ENCODE measurements at regions not wholly inside any gene's neighbourhood (a gene's known extent, or its start where the extent isn't known, plus 50 kb on each side); places are given as distances from the start of the nearest gene placed in this dataset.

- Histone ChIP-seq H3K4me2 (ENCODE audit: low read length) (no peak overlapping the region), H3K9me3 (ENCODE audit: control insufficient read depth in 1 of 2, insufficient read depth in 1 of 2, low read depth in 1 of 2, low read length in 2 of 2) (no peaks in the 10 kb centered on the region), H3K27me3 (ENCODE audit: insufficient read depth, low read length) (no peaks in the 10 kb centered on the region), H3K9ac (ENCODE audit: low read length) (no peak overlapping the region), H3K27ac (ENCODE audit: low read depth, low read length) (no peak overlapping the region), H3K79me2 (ENCODE audit: insufficient read depth, low read length) (no peaks in the 10 kb centered on the region), H3K4me3 (replicated peaks in 1 of 2; ENCODE audit: low read depth in 1 of 2, low read length in 2 of 2) (no peak overlapping the region), H3K4me1 (ENCODE audit: control insufficient read depth in 1 of 2, insufficient read depth in 2 of 2, low read length in 2 of 2) (peaks cover 0 to 15% of the 10 kb centered on the region in 2 experiments; a peak in 1 of 4 replicates), H3K9me2 (ENCODE audit: insufficient read depth) (no peaks in the 10 kb centered on the region), H3K36me3 (ENCODE audit: control insufficient read depth in 1 of 2, insufficient read depth in 2 of 2, low read length in 2 of 2) (no peaks in the 10 kb centered on the region), H2AFZ (ENCODE audit: low read depth, low read length, poor library complexity, severe bottlenecking) (no peak overlapping the region), H4K20me1 (ENCODE audit: insufficient read depth) (no peaks in the 10 kb centered on the region)
- no peak for TF ChIP-seq EZH2phosphoT487 (IDR thresholded peaks at IDR 0.05; ENCODE audit: borderline replicate concordance)
- no peak for TF ChIP-seq POLR2AphosphoS5 (IDR thresholded peaks at IDR 0.05; ENCODE audit: low read depth, low read length)
- no peak for TF ChIP-seq JUND (IDR thresholded peaks at IDR 0.05)
- no peak for TF ChIP-seq ZNF274 (IDR thresholded peaks at IDR 0.05; ENCODE audit: low read depth, low read length)
- TF ChIP-seq ZBTB33 (IDR thresholded peaks at IDR 0.05; ENCODE audit: extremely low read depth, insufficient replicate concordance, low read length), result no peak
- no peak for TF ChIP-seq ATF3 (IDR thresholded peaks at IDR 0.05)
- TF ChIP-seq FOSL1 (IDR thresholded peaks at IDR 0.05; ENCODE audit: low read depth), result no peak
- no peak for TF ChIP-seq TCF7L2 (IDR thresholded peaks at IDR 0.05; ENCODE audit: borderline replicate concordance, extremely low read depth, insufficient read depth, insufficient read length)
- TF ChIP-seq ELF1 (IDR thresholded peaks at IDR 0.05; ENCODE audit: borderline replicate concordance, low read depth), result no peak
- no peak for TF ChIP-seq REST (IDR thresholded peaks at IDR 0.05; ENCODE audit: low read depth)
- no peak for TF ChIP-seq POLR2A (IDR thresholded peaks at IDR 0.05; ENCODE audit: borderline replicate concordance, extremely low read depth, insufficient read depth, insufficient read length)
- no peak for TF ChIP-seq CBX3 (IDR thresholded peaks at IDR 0.05; ENCODE audit: low read depth)
- no peak for TF ChIP-seq ZFX (IDR thresholded peaks at IDR 0.05)
- no peak for TF ChIP-seq RAD21 (IDR thresholded peaks at IDR 0.05; ENCODE audit: low read depth)
- no peak for TF ChIP-seq SP1 (IDR thresholded peaks at IDR 0.05; ENCODE audit: low read depth)
- POLR2A ChIA-PET, result no interaction called here
- ATAC-seq (no peak), DNase-seq (ENCODE audit: low read depth, low spot score) (no peak)
- RAD21 ChIA-PET (ENCODE audit: low non-redundant PET in 1 of 2, low total read pairs in 2 of 2, uncharacterized antibody in 2 of 2, unreplicated experiment in 2 of 2), result no interaction called here
- no TSS peak for BruUV-seq (replicated peaks)
- CTCF ChIA-PET, result no interaction called here
- intact Hi-C loops (cut with micrococcal nuclease), result no loop called here
These were observed 63.1 kb upstream of the HIVEP3 start for GRCh38 chr1:41981796-41982195.
